ENCODE measurements at regions not wholly inside any gene's neighbourhood (a gene's known extent, or its start where the extent isn't known, plus 50 kb on each side); places are given as distances from the start of the nearest gene placed in this dataset.
"Not testable (repeated sequence)": the region's sequence is repeated elsewhere in the genome, so short reads cannot be mapped to it uniquely, and the experiment has no call there.

DNA sequence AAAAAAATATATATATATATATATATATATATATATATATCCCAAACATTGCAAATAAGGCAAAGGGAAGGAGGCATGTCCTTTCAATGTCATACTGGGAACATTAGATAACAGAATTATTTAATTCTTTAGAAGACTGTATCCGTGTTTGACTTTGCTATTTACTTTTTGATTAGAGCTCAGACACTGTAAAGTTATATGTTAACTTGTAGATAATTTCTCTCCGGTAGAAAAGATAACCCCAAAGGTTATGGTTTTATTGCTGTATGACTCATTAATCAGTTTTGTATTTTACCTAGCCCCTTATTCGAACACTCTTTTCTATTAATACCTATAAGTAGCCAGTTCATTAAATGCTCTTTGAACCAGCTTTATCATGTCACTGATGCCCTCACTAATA is 150.6 kb upstream of the DUSP21 start:
- intact Hi-C loops (cut with DNase I) = no loop called here
- no peak for DNase-seq (ENCODE audit: low spot score)

DNA sequence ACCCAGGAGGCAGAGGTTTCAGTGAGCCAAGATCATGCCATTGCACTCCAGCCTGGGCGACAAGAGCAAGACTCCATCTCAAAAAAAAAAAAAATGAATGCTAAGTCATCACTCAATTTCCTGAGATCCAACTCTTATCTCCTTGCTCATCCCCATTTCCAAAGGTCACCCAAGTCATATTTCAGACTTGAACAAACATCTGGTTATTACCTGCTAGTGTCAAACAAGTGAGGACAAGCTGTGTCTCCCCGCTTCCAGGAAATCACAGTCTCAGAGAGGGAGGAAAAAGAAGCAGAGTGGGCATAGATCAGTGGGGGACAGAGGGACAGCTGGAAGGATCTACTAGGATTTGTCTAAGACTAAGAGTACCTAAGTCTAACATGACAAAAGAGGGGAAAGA is 147.5 kb upstream of the FUNDC1 start:
- no peak for DNase-seq (ENCODE audit: low spot score)

DNA sequence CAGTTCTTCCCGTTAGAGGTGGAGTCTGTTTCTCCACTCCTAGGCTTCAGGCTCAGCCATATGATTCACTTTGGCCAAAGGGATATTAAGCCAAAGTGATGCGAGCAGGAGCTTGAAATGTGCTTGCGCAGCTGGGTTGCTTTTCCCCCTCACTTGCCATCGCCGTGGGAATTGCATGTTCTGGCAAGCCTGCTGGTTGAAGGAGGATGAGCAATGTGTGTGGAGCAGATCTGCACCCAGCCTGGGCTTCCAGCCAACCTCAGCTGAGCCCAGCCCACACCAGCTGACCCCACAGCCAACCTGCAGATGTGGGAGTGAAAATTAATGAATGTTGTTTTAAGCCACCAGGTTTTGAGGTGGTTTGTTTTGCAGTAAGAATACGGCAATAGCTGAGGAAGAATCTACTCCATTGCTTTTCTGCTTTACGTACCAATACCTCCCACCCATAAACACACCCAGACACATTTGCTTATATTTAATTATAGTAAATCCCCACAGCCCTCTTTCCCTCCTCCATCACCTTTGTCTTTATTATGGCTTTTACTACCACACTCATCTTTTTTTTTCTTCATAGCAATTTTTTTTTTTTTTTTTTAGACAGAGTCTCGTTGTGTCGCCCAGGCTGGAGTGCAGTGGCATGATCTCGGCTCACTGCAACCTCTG is 132.8 kb upstream of the FUNDC1 start:
- intact Hi-C loops (cut with DNase I) = no loop called here
- DNase-seq (ENCODE audit: low spot score) = peak; percentile 86

More for the DNA sequence above, 147.5 kb upstream of the FUNDC1 start:
- intact Hi-C loops (cut with DNase I) = no loop called here

DNA sequence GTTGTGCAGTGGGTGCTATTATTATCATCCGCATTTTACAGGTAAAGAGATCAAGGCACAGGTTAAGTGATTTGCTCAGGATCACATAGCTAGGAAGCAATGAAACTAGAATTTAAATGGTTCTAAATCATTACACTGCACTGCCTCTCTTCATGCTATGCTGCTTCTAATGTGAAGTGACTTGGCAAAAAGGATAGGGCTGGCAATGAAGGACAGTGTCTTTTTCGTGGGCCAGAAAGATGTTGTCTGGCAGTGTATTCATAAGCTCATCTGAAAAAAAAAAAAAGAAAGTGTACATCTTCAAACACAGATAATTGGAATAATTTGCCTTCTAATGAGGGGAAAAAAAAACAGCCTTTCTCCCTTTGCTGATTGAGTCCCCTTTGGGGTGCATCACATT is 132.2 kb upstream of the FUNDC1 start:
- intact Hi-C loops (cut with DNase I) = no loop called here
- DNase-seq (ENCODE audit: low spot score) = no peak

DNA sequence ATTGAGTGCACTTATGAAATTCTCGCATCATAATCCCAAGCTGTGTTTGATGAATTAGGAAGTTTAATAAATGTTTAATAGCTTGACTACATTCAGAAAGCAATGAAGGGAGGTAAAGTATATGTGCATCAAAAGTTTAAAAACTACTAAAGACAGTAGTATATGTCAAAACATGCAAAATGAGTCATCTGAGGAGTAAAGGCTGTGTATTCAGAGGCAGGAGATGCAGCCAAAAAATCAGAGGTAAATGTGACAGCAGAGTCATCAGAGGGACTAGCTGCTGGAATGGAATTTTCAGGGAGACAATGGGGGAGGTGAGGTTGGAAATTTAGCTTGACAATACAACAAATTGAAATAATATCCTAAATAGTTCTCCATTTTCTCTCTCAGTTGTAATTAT is 127.0 kb upstream of the FUNDC1 start:
- intact Hi-C loops (cut with DNase I) = no loop called here
- DNase-seq (ENCODE audit: low spot score) = no peak

DNA sequence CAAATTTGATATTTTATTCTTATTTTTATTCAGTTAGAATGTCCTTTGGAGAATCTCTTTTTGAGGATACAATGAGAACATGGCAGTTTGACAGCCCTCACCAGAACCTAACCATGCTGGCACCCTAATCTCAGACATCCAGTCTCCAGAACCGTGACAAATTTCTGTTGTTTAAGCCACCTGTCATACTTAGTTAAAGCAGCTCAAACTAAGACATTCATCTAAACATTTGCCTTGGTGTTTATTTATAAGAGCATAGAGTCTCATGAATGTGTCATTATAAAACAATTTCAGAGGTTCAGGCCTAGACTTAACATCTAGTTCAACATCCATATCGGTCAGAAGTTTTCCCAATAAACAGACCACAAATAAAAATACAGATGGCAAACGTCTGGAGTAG is 125.1 kb upstream of the FUNDC1 start:
- no peak for DNase-seq (ENCODE audit: low spot score)
- intact Hi-C loops (cut with DNase I) = no loop called here

DNA sequence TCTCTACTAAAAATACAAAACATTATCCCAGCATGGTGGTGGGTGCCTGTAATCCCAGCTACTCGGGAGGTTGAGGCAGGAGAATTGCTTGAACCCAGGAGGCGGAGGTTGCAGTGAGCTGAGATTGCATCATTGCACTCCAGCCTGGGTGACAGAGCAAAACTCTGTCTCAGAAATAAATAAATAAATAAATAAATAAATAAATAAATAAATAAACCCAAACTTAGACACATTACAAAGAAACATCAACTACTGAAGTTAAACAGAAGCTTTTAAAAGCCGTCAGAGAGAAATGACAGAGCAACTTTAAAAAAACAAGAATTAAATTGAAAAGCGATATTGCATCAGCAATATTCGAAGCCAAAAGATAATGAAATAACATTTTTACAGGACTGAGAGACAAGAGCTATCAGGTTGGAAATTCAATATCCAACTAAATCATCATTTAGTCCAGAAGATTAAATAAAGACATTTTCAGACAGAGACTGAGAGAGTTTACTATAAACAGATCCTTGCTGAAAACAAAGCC is 115.1 kb upstream of the FUNDC1 start:
- not testable (repeated sequence) for DNase-seq (ENCODE audit: low spot score)
- intact Hi-C loops (cut with DNase I) = loop anchor here in 1 of 2 donors (1.0 kb wide), 1 partner anchor 7 kb away; no protein-coding TSS in a partner anchor

DNA sequence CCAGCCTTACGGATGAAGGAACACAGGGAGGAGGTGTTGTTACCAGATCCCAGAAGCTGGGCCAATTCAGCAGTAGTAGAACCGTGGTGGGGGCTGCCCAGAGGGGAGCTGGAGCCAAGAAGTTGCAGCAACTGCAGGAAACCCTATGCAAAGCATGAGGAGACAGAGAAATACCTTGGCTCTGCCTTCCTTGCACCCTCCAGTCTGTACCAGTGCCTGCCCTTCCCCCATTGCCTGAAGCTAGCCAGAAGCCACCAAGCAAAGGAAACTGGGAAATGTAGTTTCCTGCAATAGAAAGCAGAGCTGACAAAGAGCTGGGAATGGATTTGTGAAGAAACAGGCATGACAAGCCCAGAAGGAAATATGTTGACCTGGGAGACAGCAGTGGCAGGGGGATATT is 108.7 kb upstream of the FUNDC1 start:
- DNase-seq (ENCODE audit: low spot score) = no peak
- intact Hi-C loops (cut with DNase I) = no loop called here

DNA sequence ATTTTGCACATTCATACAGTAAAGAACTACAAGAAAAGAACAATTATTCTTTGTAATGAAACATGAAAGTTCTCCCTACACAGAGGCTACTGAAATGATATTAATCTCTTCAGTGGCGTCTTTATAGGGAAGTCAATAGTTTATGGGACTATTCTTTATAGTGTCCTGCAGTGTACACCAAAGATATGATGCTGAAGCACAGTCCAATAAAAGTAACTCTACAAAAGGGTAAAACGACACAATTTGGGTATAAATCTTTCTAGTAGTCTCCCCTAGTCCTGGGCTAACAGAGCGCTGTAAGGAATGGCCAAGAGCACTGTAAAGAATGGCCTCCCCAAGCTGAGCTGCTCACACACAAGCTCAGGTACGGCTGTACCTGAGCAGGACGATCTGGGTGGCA is 101.1 kb upstream of the FUNDC1 start:
- intact Hi-C loops (cut with DNase I) = no loop called here
- DNase-seq (ENCODE audit: low spot score) = no peak

DNA sequence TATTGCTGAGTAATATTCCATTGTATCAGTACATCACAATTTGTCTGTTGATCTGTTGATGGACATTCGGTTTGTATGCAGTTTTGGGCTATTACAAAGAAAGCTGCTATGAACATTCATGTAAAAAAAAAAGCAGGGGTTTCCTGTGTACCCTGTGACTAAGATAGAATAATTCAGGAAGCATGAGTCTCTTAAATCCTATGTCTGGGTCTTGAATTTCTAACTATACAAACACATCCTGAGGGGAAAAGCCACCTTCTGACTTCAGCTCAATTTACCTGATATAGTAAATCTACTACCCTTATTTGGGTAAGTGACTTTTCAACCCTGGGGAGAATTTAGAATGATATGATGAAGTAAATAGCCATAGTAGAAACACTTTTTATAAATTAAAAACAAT is 94.6 kb upstream of the FUNDC1 start:
- DNase-seq (ENCODE audit: low spot score) = no peak
- intact Hi-C loops (cut with DNase I) = no loop called here

DNA sequence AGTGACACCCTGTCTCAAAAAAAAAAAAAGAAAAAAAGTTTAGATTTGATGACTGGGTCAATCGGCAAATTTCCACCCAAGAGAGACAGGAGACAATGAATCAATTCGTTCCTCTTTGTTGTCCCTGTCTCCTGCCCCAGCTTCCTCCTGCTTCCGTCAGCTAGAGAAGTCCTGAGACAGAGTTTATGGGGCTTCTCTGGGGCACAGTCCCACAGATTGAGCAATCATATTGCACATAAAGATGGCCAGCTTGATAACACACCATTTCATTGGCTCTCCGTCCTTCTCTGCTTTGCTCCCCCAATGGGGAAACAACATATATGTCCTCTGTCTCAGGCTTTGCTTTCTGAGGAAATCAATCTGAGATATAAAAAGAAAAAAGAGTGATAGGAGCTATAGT is 78.4 kb upstream of the FUNDC1 start:
- DNase-seq (ENCODE audit: low spot score) = no peak
- intact Hi-C loops (cut with DNase I) = no loop called here

DNA sequence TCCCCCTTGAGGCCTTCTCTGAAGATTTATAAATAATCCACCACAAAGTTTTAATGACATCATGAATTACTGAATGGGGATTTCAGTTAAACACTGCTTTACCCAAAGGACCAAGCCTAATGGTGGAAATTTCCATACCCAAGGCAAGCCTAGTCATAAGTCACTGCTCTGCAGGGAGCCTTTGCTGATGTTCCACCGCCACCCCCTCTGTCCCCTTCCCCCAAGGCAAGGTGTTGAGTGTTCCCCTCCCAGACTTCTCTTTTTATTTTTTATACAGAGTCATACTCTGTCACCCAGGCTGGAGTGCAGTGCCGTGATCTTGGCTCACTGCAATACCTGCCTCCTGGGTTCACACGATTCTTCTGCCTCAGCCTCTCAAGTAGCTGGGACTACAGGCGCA is 76.4 kb upstream of the FUNDC1 start:
- intact Hi-C loops (cut with DNase I) = no loop called here

DNA sequence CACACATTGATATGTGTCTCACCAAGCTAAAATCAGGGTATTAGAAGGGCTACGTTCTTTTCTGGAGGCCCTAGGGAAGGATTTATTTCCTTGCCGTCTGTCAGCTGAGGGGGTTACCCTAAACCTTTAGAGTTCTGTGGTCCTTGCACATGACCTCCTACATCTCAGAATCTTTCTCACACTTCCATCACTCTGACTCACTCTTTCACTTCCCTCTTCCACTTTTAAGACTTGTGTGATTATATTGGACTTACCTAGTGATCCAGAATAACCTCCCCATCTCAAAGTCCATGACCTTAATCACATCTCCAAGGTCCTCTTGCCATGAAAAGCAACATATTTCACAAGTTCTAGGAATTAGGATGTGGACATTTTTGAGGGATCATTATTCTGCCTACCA is 53.6 kb upstream of the FUNDC1 start:
- intact Hi-C loops (cut with DNase I) = no loop called here
- DNase-seq (ENCODE audit: low spot score) = no peak

More for the DNA sequence above, 76.4 kb upstream of the FUNDC1 start:
- no peak for DNase-seq (ENCODE audit: low spot score)

Measured in posterior vena cava (tissue), 2 donors.